H9 (cell line): ENCODE measurements at regions not wholly inside any gene's neighbourhood (a gene's known extent, or its start where the extent isn't known, plus 50 kb on each side); places are given as distances from the start of the nearest gene placed in this dataset.

Experiments
- DNase-seq: peaks from one replicate; pipeline ENCODE4 v3.0.0-alpha.2; 2017
- H2AFZ ChIP-seq: one replicate; pipeline ENCODE4 v1.6.1; 2013; ENCODE audit warnings: mild to moderate bottlenecking, low read length, control low read depth, moderate library complexity
- H2AK5ac ChIP-seq: 2 replicates; pipeline ENCODE4 v1.6.1; 2013; ENCODE audit warnings: low read length, control low read depth, mixed read lengths; ENCODE audit not compliant: insufficient read length
- H2BK120ac ChIP-seq: one replicate; pipeline ENCODE4 v1.6.1; 2013; ENCODE audit warnings: low read depth, mild to moderate bottlenecking, low read length, control low read depth, inconsistent platforms; ENCODE audit not compliant: poor library complexity, severe bottlenecking
- H2BK12ac ChIP-seq: 2 replicates; pipeline ENCODE4 v1.6.1; 2013; ENCODE audit warnings: low read length, control low read depth, mixed read lengths, low read depth; ENCODE audit not compliant: insufficient read length
- H2BK15ac ChIP-seq: 2 replicates; pipeline ENCODE4 v1.6.1; 2013; ENCODE audit warnings: low read depth, low read length, control low read depth
- H2BK20ac ChIP-seq: one replicate; pipeline ENCODE4 v1.6.1; 2013; ENCODE audit warnings: low read depth, mild to moderate bottlenecking, low read length, control low read depth, inconsistent platforms; ENCODE audit not compliant: poor library complexity, severe bottlenecking
- H2BK5ac ChIP-seq: 2 replicates; pipeline ENCODE4 v1.6.1; 2013; ENCODE audit warnings: low read length, control low read depth, mixed read lengths; ENCODE audit not compliant: insufficient read length
- H3K14ac ChIP-seq: 2 replicates; pipeline ENCODE4 v1.6.1; 2013; ENCODE audit warnings: low read length, control low read depth; ENCODE audit not compliant: insufficient read depth
- H3K18ac ChIP-seq: 2 replicates; pipeline ENCODE4 v1.6.1; 2013; ENCODE audit warnings: low read depth, mild to moderate bottlenecking, mixed read lengths, low read length, control low read depth; ENCODE audit not compliant: insufficient read length
- H3K23ac ChIP-seq: 2 replicates; pipeline ENCODE4 v1.6.1; 2013; ENCODE audit warnings: low read length, control low read depth, mixed read lengths, low read depth; ENCODE audit not compliant: insufficient read length
- H3K23me2 ChIP-seq: 2 replicates; pipeline ENCODE4 v1.6.1; 2013; ENCODE audit warnings: low read depth, mild to moderate bottlenecking, mixed read lengths, low read length, control low read depth; ENCODE audit not compliant: insufficient read length, poor library complexity, severe bottlenecking
- H3K27ac ChIP-seq: 2 replicates; pipeline ENCODE4 v1.5.1; 2013; ENCODE audit warnings: low read length, control low read depth, mixed read lengths, low read depth; ENCODE audit not compliant: insufficient read length
- H3K27me3 ChIP-seq: 2 replicates; pipeline ENCODE4 v1.6.1; 2013; ENCODE audit warnings: low read length, control low read depth, inconsistent platforms; ENCODE audit not compliant: insufficient read depth
- H3K4ac ChIP-seq: 2 replicates; pipeline ENCODE4 v1.6.1; 2013; ENCODE audit warnings: low read depth, mild to moderate bottlenecking, control low read depth, inconsistent platforms, low read length, moderate library complexity
- H3K4me1 ChIP-seq: 2 replicates; pipeline ENCODE4 v1.6.1; 2013; ENCODE audit warnings: low read length, control low read depth, inconsistent platforms; ENCODE audit not compliant: insufficient read depth
- H3K4me2 ChIP-seq: 2 replicates; pipeline ENCODE4 v1.6.1; 2013; ENCODE audit warnings: low read length, control low read depth, mixed read lengths; ENCODE audit not compliant: insufficient read length, insufficient read depth
- H3K56ac ChIP-seq: 2 replicates; pipeline ENCODE4 v1.6.1; 2013; ENCODE audit warnings: low read depth, mild to moderate bottlenecking, mixed read lengths, low read length, control low read depth; ENCODE audit not compliant: insufficient read length
- H3K79me1 ChIP-seq: 2 replicates; pipeline ENCODE4 v1.6.1; 2013; ENCODE audit warnings: low read depth, mild to moderate bottlenecking, moderate library complexity, low read length, control low read depth, inconsistent platforms; ENCODE audit not compliant: insufficient read depth, poor library complexity, severe bottlenecking
- H3K79me2 ChIP-seq: 2 replicates; pipeline ENCODE4 v1.6.1; 2013; ENCODE audit warnings: low read length, control low read depth, inconsistent platforms; ENCODE audit not compliant: insufficient read depth
- H3K9ac ChIP-seq: 2 replicates; pipeline ENCODE4 v1.6.1; 2013; ENCODE audit warnings: low read length, control low read depth, mixed read lengths; ENCODE audit not compliant: insufficient read length; ENCODE audit errors: extremely low read depth
- H3K9me3 ChIP-seq: one replicate; pipeline ENCODE4 v1.6.1; 2013; ENCODE audit warnings: low read depth, low read length, inconsistent platforms; ENCODE audit not compliant: control insufficient read depth
- H3T11ph ChIP-seq: one replicate; pipeline ENCODE4 v1.6.1; 2013; ENCODE audit warnings: mild to moderate bottlenecking, low read length, control low read depth, inconsistent platforms
- H4K20me1 ChIP-seq: one replicate; pipeline ENCODE4 v1.6.1; 2013; ENCODE audit not compliant: control insufficient read depth, insufficient read length, insufficient read depth
- H4K5ac ChIP-seq: 2 replicates; pipeline ENCODE4 v1.6.1; 2013; ENCODE audit warnings: low read depth, mild to moderate bottlenecking, mixed read lengths, low read length, control low read depth; ENCODE audit not compliant: insufficient read length
- H4K8ac ChIP-seq: replicated peaks from 2 replicates; pipeline ENCODE4 v1.6.1; 2013; ENCODE audit warnings: low read length, control low read depth, mixed read lengths, low read depth; ENCODE audit not compliant: insufficient read length
- H4K91ac ChIP-seq: 2 replicates; pipeline ENCODE4 v1.6.1; 2013; ENCODE audit warnings: low read depth, mild to moderate bottlenecking, moderate library complexity, mixed read lengths, low read length, control low read depth; ENCODE audit not compliant: insufficient read length
- H3K27ac Mint-ChIP-seq, 3 experiments: 2 replicates in 2 of 3; 3 replicates in 1 of 3; pipeline ENCODE4 v1.8.0; 2020 to 2021; ENCODE audit warnings: mixed read lengths in 3 of 3, mild to moderate bottlenecking in 1 of 3, moderate library complexity in 1 of 3
- H3K27me3 Mint-ChIP-seq: 2 replicates; pipeline ENCODE4 v1.8.0; 2021; ENCODE audit warnings: low read depth, mild to moderate bottlenecking, moderate library complexity, mixed read lengths
- H3K36me3 Mint-ChIP-seq, 3 experiments: 2 replicates in 2 of 3; 3 replicates in 1 of 3; pipeline ENCODE4 v1.8.0; 2020 to 2021; ENCODE audit warnings: low read depth in 3 of 3, mixed read lengths in 3 of 3; ENCODE audit not compliant: insufficient read depth in 1 of 3
- H3K4me1 Mint-ChIP-seq, 2 experiments: 2 replicates each; pipeline ENCODE4 v1.8.0; 2020; ENCODE audit warnings: mixed read lengths in 2 of 2
- H3K4me3 Mint-ChIP-seq, 2 experiments: 2 replicates in 1 of 2; 3 replicates in 1 of 2; pipeline ENCODE4 v1.8.0; 2020 to 2021; ENCODE audit warnings: mild to moderate bottlenecking in 2 of 2, mixed read lengths in 2 of 2, moderate library complexity in 1 of 2
- H3K9me3 Mint-ChIP-seq, 2 experiments: 2 replicates in 1 of 2; 3 replicates in 1 of 2; pipeline ENCODE4 v1.8.0; 2020; ENCODE audit warnings: mild to moderate bottlenecking in 2 of 2, mixed read lengths in 2 of 2, moderate library complexity in 1 of 2
- CTCF ChIP-seq: fragments of 200-600 bp; sonication (generic); conservative IDR thresholded peaks from 3 replicates; pipeline ENCODE4 v1.8.0; 2021; ENCODE audit warnings: antibody characterized with exemption, mild to moderate bottlenecking
- WGBS: extraction: QIAGEN DNeasy Blood & Tissue Kit; methylation state at CpG from one replicate; pipeline ENCODE4 v1.1.7; 2013; ENCODE audit warnings: missing lambda C conversion rate, low lambda C conversion rate, mixed read lengths; ENCODE audit not compliant: insufficient read length; ENCODE audit errors: extremely low coverage; 5-methylcytosine and 5-hydroxymethylcytosine counted together

- H3K9me3 Mint-ChIP-seq = no peaks in the 10 kb centered on the region
- no peak for DNase-seq
- Histone ChIP-seq H2AFZ (no peak overlapping the region), H2BK5ac (no peak overlapping the region), H3T11ph (no peak overlapping the region), H3K4me1 (no peaks in the 10 kb centered on the region), H2BK20ac (no peak overlapping the region), H3K56ac (no peak overlapping the region), H3K79me1 (no peaks in the 10 kb centered on the region), H3K14ac (no peak overlapping the region), H3K4ac (no peak overlapping the region), H3K23me2 (no peaks in the 10 kb centered on the region), H3K18ac (no peak overlapping the region), H2BK120ac (no peak overlapping the region), H4K91ac (no peak overlapping the region), H3K9me3 (no peaks in the 10 kb centered on the region), H3K4me2 (no peak overlapping the region), H3K9ac (no peak overlapping the region), H4K5ac (no peak overlapping the region), H4K20me1 (no peaks in the 10 kb centered on the region), H3K27me3 (no peaks in the 10 kb centered on the region), H3K23ac (no peak overlapping the region), H2BK12ac (no peak overlapping the region), H2BK15ac (no peak overlapping the region), H3K27ac (no peak overlapping the region), H4K8ac (no peak overlapping the region), H2AK5ac (no peak overlapping the region), H3K79me2 (no peaks in the 10 kb centered on the region)
- no peak for TF ChIP-seq CTCF
- H3K36me3 Mint-ChIP-seq = no peaks in the 10 kb centered on the region; a peak in 1 of 7 replicates
- WGBS = no CpG with 5 or more reads among the region's 5 CpGs
- peaks cover 6 to 9% of the 10 kb centered on the region in 2 experiments for H3K4me1 Mint-ChIP-seq
- H3K27ac Mint-ChIP-seq = no peak overlapping the region
- H3K27me3 Mint-ChIP-seq = no peaks in the 10 kb centered on the region
- no peak overlapping the region for H3K4me3 Mint-ChIP-seq
These were observed 600.1 kb upstream of the STEAP1 start for GRCh38 chr7:89554209-89554608.
